Lung microvascular endothelial cell (primary cell): ENCODE measurements at regions not wholly inside any gene's neighbourhood (a gene's known extent, or its start where the extent isn't known, plus 50 kb on each side); places are given as distances from the start of the nearest gene placed in this dataset.

ENCODE experiments used
- DNase-seq, 2 donors: peaks; one replicate each; pipeline versions ENCODE4 v3.0.0 to v3.0.0-alpha.2; 2010; ENCODE audit warnings: low read depth in 2 of 2

DNA sequence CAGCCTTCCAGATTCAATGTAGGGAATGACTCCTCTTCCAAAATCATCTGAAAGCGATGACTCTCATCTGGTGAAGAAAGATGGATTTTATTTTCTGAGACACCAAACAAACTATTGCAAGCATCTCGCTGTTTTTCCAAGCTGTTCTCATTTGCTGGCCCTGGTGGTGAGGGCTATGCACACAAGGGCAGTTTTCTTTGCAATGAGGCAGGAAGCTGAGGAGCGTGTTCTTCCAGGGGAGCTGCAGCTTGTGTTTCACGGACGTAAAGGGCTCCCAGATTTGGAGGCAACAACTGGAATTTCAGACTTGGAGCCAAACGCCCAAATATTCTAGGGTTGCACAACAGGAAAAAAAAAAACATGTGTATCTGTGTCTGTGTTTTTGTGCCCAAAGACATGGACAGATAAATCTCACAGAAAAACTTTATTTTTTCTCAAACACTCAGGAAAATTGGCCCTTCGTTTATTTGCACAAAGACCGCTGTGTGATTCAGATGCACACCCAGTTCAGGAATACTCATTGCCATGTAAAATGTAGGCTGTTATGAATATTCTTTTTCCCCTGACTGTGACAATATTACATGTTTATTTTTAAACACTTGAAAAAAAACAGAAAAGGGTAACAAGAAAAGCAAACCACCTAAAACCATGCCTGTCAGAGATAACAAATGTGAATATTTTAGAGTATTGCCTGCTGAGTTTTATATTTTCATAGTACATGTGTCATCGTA lies 151.3 kb downstream of the GAS1 start:
- DNase-seq = no peak

DNA sequence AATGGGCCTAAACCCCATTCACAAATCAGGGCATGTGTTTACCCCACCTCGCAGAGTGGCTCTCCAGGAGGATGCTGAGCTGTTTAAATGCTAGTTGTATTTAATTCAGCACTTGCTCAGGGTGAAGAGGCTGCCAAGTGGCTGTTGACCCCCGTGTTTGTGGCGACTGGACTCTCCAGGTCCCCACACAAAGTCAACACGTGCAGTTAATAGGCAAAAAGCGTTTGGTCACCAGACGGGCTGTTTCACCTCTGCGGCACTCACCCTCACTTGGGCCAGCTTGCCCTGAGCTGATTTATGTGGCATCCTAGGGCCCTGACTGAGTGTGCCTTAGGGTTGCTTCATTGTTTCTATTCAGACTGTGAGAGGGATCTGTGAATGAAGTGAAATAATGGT lies 152.3 kb downstream of the GAS1 start:
- DNase-seq = no peak

DNA sequence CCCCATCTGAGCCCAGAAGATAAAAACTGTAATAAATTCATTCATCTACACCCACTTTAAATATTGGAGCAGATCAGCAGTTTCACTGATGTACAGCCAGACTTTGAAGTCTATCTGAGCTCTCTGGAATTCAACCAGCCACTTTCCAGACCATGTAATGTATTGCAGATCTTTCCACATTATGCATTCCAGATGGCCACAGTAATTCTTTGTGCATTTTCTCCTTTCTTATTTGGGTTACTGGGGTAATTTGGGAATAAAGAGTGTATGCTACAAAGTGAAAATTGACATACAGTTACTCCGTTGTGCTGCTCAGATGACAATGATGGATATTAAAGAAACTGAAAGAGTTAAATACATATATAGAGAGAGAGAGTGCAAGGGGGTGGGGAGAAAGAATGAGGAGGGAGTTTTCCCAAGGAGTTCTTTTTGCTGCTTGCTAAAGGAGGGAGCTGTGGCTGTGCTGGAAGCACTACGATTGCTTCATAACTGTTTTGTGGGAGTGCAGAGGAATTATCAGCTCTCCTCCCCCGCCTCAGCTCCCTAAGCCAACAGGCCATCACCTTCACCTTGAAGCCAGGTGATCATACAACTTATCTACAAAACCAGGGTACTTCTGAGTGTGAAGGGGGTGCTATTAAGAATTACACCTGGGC lies 152.8 kb downstream of the GAS1 start:
- no peak for DNase-seq

DNA sequence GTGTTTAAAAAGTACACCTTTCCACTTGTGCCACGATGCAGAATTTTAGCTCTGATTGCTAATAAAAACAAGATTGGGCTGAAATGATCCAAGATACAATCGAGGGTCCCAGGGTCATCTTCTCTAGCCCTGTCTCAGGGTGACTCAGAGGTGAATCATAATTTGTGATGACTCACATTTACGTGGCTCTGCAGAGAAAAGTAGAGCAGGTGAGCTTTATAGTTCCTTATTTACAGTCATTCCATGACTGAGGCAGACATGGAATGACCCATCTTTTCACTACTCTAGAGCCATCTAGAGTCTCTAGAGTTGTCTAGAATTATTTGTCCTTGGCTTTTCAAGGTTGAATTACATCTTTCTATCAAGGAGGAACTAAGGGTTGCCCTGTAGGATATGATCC lies 155.2 kb downstream of the GAS1 start:
- DNase-seq = no peak

DNA sequence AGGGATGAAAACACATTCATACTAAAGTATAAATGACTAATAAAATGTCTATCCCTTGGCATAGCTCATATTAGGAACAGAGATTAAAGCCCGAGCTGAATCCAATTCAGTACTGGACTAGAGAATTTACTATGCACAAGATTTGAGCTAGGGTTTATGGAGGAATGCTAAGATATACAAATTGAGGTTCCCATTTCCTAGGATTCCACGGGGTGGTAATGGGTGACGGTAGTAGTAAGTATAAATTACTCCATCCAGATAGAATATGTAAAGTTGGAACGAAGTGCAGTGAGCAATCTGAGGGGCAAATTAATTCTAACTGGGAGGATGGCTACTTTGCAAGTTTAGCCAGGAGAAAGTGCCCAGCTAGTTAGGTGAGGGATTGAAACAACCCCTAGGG lies 156.5 kb downstream of the GAS1 start:
- no peak for DNase-seq

DNA sequence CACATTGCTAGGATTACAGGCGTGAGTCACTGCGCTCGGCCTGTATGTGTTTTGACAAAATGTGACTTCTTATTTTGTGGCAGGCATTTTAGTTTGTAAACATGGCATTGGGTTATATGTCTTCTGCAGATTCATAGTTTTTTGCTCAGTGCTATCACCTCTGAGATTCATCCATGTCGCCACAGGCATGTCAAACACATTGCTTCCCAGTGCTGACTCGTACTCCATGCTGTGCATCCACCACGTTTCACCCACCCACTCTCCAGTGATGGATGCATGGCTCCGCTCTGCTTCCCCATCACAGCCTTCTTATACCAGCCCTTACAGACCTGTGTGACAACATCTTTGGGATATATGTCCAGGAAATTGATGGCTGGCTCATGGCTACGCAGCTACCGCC lies 158.8 kb downstream of the GAS1 start:
- DNase-seq = no peak

DNA sequence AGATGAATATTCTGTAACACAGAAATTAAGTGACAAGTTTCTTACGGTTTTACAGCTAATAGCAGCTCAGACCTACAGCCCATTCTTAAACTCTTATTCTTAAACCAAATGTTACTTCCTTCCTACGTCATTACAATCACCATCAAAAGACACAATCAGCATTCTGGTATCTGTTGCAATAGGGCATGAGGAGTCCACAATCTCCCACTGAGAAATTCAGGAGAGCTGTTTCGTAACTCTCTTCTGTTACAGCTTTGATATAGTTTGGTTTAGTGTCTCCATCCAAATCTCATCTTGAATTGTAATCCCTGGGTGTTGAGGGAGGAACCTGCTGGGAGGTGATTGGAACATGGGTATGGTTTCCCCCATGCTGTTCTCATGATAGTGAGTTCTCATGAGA lies 163.4 kb downstream of the GAS1 start:
- DNase-seq = no peak

DNA sequence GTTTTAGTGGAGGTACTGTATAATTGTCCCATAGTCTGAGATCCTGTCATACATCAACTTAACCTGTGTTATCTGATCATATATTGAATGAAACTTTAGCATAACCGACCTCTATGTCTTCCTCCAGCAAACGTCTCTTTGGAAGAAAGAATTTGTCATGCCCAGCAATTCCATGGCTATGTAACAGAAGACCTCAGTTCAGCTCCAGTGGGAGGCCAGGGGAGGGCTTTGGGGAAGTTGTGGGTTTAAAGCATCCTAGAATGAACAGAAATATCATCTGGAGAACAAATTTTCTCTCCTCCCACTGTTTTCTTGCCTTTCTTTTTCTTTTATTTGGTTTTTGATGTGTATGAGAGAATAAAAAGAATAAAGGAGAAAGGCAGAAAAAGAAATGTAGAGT lies 164.5 kb downstream of the GAS1 start:
- no peak for DNase-seq

DNA sequence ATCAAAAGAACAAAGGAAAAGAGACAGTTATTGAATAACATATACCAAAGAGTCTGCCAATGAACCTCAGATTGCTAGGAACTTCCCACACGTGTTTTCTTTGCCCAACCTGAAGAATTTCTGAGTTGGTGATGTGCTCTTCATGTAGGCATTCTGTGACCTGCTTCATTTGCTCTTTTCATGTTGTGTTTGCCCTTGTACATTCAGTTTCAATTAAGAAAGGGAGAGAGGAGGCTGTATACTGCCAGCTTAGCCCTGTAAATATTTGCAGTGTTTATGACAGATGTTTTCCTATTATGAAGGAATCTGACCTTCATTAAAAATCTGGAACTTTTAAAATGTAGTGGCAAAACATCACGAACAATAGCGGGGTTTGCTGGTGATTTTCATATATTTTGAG lies 168.5 kb downstream of the GAS1 start:
- DNase-seq = no peak

DNA sequence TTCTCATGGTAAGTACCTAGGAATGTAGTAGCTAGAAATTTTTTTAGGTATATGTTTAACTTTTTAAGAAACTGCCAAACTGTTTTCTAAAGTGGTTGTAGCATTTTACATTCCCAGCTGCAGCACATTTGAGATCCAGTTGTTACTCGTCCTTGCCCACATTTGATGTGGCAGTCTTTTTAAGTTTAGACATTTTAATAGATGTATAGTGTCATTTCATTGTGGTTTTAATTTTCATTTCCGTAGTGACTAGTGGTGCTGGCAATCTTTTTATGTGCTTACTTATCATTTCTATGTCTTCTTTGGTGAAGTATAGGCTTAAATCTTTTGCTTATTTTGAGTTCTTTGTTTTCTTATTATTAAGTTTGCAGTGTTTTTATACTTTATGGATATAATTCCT lies 171.6 kb downstream of the GAS1 start:
- DNase-seq = no peak

DNA sequence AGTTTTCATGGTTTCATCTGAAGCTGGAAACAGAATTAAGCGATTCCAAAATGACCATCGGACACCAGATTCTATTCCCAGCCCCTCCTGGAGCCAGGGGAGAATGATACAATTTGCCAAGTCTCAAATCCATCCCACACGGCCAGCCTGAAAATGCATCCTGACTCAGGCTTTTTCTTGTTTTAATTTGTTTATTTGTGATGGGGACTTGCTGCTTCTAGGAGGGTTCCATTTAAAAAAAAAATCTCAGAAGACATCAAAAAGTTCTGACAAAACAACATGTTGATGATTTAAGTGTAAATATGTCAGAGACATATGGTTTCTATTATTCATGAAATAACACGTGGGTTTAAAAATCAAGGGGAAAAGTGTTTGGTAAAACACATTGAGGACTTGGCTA lies 173.2 kb downstream of the GAS1 start:
- DNase-seq = no peak

DNA sequence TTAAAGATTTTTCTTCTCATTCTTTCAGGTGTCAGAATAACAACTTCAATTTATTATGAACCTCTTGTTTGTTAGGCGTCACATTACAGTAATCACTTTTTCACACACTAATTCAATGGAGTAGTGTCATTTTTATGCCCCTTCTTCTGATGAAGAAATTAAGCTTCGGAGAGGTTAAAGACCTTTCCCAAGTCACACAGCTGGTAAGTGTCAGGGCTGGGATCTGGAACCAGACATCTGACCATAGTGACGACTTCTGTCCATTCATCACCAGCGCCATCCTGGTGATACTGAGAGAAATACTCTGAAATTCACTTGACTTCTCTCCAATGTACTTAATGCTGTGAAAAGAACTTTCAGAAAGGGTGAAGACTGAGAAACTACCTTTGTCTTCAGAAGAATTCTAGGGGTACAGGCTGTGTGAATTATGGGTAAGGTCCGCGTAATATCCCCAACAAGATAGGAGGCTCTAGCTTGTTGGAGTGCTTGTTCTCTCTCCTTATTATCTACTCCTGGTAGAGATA lies 173.8 kb downstream of the GAS1 start:
- no peak for DNase-seq

DNA sequence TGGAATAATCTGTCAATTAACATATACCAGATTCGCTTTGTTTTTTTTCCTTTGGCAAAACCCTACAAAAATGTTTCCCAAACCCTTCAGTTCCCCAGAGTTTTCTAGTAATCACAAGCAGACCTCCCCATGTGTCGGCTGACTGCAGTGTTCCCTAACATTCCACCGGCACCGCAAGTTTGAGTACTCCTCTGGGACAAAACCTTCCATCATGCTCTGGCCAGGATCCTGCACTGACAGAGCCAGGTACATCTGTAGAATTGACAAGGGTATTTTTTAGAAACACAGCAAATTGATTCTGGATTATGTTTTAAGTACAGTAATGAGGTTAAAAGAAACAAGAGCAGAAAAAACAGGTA lies 174.7 kb downstream of the GAS1 start:
- DNase-seq = no peak

DNA sequence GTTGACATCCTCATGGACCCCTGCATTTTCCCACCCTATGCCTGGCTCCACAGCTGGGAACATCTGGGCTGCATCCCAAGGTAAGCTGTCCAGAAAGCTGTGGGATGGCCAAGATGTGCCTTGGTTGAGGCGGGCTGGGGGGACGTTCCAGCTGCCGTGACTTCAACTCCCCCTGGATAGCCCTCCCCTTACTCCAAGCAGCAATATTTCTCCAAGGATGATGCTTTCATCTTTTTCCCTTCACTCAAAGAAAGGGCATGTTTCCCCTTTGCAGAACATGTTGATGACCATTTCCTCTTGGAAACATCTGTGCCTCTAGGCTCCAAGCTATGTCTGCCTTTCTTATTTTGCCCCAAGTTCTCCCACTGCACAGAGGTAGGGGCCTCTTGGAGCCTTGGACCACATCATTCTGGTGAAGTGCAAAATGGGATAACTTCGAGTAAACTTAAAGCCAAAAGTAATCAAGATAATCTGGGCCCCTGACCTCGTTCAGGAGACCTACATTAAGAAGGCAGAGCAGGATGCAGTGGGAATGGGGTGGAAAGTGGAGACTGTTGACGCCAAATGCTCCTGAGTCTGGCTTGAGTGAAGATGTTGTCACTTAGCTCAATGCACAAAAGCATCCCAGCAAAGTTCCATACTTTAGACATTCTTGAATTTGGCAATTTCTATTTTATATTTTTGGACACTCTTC lies 175.2 kb downstream of the GAS1 start:
- DNase-seq = no peak

DNA sequence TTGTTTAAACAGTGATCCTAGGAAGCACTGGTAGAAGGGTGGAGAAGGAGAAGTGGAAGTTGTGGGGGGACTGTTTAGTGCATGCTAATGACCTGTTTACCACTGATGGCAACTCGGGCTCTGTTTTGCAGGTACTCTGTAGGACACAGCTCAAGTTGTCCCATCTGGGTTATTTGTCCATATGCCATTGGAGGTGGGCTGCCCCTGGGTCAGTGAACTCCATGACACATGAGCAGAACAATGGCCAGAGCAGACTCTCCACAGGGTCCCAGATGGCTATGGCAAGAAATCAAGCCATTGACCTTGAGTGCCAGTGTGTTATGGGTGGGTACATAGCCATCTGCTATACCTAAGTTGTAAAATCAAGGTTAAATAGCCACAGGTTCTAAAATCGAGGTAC lies 175.9 kb downstream of the GAS1 start:
- DNase-seq = no peak

DNA sequence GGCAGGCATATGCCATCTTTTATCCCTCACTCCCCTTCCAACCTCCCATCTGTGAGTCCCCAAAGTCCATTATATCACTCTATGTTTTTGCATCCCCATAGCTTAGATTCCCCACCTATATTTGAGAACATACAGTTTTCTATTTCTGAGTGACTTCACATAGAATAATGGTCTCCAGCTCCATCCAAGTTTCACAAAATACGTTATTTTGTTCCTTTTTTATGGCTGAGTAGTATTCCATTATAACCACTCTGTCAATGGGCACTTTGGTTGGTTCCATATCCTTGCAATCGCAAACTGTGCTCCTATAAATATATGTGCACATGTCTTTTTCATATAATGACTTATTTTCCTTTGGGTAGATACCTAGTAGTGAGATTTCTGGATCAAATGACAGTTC lies 178.6 kb downstream of the GAS1 start:
- DNase-seq = no peak

DNA sequence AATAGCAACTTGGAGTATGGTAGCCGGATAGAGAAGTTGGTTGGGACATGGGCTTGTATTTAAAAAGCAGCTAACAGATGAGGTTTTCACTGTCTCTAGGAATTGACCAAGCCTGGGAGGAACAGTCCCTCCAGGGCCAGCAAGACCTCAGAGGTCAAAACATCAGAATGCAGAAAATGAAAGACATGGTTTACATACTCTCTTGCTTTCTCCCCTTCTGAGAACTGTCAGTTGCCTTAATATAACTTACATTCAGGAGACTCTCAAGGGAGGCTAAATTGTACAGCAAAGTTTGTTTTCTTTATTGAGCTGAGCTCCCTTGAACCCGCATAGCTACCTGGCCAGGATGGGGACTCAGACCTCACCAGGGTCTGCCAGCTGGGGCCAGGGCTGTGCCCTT lies 179.3 kb downstream of the GAS1 start:
- DNase-seq = no peak

DNA sequence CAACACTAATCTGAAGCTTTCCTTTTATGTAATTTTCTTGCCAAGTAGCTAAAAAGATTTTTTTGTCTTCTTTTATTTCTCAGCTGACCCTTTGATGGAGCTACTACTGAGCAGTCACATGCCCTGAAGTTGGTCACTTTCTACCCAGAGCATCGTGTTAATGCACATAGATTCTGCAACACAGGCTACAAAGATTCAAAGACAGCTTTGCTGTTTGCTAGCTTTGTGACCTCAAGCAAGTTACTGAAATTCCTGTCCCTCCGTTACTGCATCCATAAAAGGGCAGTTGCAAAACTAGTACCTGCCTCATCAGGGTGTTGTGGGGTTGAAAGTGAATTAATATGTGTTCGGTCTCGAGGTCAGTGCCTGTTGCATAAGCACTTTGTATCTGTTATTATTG lies 179.9 kb downstream of the GAS1 start:
- DNase-seq = no peak

DNA sequence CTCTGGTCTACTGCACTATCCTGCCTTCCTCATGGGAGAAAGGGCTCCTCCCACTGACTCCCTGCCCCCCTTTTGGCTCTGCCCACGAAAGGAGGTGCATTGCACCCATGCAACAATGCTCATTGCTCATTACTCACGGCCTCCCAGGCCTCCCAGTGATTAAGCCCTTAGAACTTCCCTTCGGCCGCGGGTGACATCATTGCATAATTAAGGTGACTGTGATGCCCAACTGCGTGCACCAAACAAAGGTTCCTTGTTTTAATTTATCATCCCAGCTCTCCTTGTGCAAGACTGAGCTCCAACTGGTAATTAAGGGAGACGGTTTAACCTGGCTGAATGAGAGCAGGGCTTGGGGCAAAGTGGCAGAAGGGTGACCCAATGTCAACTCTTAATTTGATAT lies 180.4 kb downstream of the GAS1 start:
- no peak for DNase-seq

DNA sequence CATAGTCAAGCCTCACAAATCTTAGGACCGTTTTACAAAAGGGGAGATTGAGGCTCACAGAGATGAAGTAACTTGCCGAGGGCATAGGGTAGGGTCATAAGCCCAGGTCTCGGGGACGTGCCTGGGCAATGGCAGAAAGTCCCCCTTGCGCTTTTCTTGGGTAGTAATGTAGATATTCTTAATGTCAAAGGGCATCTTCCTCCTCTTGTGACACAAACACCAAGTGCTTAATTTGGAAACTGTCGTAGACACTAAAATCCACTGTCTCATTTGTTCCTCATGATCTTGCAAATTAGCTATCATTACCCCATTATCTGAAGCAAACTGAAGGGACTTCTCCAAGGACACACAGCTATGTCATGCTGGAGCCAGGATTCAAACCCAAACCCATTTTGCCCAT lies 180.8 kb downstream of the GAS1 start:
- DNase-seq = no peak

DNA sequence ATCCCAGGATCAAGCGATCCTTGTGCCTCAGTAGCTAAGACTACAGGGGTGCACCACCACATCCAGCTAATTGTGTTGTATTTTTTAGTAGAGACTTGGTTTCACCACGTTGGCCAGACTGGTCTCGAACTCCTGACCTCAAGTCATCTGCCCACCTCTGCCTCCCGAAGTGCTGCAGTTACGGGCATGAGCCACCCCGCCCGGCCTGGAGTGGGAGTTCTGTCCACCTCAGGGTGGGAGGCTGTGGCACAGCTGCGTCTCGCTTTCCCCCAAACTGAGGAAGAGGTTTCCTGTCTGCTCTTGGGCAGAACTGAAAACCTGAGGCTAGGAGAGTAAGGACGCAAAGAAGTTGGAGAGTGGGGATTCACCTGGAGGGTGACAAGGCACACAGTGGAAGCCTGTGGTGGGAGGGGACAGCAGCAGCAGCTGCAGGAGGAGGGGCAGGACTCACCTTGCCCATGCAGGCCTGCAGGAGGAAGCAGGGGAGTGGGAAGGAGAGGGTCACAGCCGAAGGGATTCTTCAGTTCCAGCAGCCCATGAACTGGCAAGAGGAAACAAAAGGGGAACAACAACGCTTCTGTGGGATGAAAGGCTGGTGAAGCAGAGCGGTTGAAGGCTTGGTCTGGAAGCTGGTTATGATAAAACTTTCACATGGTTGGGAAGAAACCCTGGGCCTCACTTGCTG lies 181.4 kb downstream of the GAS1 start:
- no peak for DNase-seq

DNA sequence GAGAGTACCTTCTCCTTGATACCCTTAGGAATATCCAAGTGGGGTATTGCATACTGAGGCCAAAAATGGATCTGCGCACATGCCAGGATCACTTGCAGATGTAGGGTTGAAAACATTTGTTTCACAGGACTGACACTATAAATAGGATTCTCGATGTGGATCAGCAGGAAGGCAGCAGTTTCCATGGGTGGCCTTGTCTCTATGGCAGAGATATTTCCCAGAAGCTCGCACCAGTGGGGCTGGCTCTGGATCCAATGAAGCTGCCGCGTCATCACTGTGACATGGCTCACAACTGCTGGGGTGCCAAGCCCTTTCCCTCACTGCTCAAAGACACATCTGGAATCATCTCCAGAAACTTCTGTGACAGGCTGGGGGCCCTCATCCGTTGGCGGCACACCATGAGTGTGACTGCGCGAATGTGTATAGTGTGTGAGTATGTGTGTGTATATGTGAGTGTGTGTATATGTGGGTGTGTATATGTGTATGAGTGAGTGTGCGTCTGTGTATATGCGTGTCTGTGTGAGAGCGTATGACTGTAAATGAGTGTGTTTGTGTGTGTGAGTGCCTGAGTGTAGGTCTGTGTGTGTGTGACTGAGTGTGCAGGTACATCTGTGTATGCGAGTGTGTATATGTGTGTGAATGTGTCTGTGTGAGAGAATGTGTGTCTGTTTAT lies 182.5 kb downstream of the GAS1 start:
- no peak for DNase-seq
